HG03175 (cell line): ENCODE measurements at regions not wholly inside any gene's neighbourhood (a gene's known extent, or its start where the extent isn't known, plus 50 kb on each side); places are given as distances from the start of the nearest gene placed in this dataset.

Source experiments
- ATAC-seq: cut with Tn5 transposase; IDR thresholded peaks from one replicate; pipeline ENCODE4 v1.9.1; 2021; ENCODE audit warnings: mild to moderate bottlenecking, moderate library complexity; ENCODE audit not compliant: unreplicated experiment

DNA sequence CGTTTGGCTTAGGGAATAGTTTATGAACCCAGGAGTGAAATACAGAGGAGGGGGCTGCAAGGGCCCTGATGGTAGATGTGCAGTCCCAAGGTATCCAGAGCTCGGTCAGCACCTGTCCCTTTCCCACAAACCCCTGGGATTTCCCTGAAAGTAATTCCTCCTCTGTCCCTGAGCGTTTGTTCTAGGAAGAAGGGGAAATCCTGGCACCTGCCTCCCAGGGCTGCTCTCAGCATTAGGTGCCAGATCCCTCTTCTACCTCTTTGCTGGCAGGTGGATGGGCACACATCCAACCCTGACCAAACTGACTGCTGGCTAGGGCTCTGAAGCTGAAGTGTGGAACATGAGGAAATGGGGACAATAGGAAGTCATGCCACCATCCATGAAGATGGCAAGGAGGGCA, 824.0 kb downstream of the SLC4A3 start:
- ATAC-seq = no peak

DNA sequence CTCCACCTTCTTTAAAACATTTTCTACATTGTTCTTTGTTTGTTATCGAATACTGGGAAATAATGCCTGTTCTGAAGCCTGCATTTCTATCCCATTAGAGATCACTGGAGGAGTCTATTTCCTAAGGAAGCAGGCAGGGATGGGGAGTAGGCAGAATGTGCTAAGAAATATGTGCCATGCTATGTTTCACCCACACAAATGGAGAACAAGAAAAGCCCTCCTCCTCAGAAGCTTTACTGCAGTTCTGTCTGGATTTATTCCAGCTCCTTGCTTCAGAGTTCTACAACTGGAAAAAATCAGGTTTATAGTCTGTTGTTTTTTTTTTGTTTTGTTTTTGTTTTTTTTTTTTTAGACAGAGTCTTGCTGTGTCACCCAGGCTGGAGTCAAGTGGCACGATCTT, 825.1 kb downstream of the SLC4A3 start:
- no peak for ATAC-seq

DNA sequence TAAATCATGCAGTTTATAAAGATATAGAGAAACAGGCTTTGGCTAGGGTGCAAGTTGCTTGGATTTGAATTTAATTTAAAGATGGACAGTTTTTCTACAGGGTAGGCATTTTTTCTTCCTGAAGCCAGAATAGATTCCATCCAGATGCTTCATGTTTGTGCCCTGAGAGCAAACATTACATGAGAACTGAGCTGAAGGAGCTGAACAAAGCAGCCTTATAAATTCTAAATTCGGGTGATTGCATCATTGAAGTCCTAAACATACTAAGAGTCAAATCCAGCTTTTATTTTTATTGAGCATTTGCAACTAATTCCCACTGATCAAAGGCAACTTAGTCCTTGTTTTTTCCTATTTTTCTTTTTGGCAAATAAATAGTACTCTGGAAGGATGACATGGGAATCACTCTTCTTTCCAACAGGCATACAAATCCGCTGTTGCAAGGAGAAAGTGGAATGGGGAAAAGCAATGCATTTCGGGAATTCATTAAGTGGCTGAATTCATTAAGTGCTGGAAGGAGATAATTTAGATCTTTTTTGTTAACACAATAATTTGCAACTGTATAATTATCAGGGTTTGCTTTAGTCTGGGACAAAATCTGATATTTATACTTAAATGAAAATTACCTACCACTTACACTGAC, 828.0 kb downstream of the SLC4A3 start:
- no peak for ATAC-seq

DNA sequence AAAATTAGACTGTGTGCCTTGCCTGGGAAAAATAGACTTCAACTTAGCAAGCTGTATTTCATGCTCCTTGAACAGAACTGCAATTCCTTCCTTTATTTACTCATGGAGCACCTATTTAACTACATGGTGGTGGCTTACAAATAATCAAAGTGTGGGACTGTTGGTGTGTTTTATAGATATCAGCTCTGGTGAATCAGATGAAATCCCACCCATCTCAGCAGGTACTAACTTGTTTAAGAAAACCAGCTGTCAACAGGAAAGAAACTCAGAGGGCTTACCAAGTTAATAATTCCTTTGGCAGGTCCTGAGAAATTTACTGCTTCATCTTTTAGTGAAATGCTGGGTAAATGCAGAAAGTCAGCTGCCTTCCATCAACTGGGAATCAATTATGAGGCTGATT, 830.6 kb downstream of the SLC4A3 start:
- ATAC-seq = no peak

DNA sequence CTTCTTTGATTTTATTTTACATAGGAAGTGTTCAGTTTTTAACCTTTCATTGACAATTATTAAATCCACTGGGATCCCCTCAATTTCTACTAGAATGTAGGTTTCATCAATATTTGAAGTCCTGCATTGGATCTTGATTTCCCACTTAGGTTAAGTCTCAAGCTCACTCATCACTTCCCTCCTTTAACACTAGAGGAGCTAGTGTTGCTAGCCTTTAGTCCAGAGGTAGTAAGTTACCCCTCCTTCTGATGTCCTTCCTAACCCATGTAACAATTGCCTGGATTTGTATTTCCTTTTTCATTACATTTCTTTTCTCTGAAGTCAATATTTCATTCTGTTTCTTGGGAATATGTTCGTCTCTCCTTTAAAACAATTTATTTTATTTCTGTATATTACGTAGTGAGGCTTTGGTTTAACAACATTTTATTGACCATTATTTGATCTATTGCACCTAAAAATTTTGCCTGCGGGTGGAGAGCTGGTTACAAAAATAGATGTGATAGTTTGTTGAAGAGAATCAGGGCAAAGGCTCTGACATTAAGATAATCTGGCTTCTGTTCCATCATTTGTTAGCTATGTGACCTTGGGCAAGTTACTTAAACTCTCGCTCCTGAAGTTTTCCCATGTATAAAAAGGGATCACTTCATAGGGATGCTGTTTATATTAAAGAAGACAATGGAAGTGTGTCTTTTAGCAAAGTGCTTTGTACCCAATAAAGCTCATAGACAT, 833.0 kb downstream of the SLC4A3 start:
- no peak for ATAC-seq

DNA sequence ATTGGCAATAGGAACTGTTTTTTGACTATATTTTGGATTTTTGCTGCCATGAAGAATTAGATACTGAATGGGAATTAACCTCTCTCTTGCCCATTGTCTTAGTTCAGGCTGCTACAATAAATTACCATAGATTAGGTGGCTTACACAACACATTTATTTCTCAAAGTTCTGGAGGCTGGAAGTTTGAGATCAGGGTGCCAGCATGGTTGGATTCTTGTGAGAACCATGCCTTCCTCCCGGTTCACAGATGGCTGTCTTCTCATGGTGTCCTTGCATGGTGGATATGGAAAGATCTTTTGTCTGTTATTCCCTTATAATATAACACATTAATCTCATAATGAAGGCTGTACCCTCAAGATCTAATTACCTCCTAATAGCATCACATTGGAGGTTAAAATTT, 836.4 kb downstream of the SLC4A3 start:
- no peak for ATAC-seq

DNA sequence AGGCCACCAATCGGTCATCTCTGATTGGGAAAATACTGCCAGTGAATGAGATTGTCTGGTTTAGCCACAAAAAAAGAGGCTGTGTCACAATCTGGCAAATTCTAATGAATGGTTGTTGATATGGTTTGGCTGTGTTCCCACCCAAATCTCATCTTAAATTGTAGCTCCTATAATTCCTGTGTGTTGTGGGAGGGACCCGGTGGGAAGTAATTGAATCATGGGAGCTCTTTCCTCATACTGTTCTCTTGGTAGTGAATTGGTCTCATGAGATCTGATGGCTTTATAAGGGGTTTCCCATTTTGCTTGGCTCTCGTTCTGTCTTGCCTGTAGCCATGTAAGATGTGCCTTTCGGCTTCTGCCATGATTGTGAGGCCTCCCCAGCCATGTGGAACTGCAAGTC, 838.3 kb downstream of the SLC4A3 start:
- no peak for ATAC-seq

DNA sequence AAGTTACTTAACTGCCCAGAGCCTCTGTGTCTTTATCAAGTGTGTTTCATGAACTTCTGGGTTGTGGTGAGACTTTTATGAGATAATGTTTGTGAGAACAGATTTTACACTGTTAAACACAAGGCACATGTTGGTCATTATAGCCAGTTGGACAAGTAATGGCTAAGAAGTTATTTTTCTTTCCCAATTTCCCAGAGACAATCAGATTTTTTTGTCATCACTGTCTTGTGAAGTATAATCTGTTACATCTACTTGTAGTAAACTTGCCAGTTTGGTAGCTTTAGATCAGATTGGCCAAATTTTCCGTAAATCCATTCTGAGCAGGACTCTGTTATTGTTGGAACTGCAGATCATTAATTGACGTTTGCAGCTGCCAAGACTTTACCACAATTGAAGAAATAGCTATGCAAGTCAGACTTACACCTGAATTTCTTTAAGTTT, 838.8 kb downstream of the SLC4A3 start:
- no peak for ATAC-seq

DNA sequence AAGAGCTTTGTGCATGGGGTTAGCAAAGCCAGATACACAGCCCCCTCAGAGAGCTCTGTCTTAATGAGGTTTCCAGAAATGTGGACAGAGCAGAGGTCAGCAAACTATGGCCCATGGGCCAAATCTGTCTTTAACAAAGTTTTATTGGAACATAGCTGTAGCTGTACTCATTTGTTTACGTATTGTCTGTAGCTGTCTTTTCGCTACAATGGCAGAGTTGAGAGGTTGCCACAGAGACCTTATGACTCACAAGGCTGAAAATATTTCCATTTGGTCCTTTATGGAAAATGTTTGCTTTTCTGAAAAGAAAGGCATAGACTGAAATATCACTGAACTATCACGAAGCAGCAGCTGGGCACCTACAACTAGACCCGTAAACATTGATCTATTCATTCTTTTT, 841.8 kb downstream of the SLC4A3 start:
- no peak for ATAC-seq

DNA sequence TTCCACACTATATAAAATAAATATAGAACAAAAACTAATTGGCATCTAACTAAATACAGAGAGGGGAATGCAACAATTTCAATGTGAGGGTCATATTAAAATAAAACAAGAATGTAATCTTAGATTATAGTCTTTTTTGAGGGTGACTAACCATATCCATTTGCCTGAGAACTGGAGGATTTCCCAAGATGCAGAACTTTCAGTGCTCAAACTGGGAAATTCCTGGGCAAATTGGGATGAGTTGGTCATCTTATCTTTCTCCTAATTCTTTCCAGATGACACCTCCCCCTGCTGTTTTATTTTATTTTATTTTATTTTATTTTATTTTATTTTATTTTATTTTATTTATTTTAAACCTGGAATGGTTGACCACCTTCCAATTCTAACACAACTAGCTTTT, 846.2 kb downstream of the SLC4A3 start:
- ATAC-seq = no peak

DNA sequence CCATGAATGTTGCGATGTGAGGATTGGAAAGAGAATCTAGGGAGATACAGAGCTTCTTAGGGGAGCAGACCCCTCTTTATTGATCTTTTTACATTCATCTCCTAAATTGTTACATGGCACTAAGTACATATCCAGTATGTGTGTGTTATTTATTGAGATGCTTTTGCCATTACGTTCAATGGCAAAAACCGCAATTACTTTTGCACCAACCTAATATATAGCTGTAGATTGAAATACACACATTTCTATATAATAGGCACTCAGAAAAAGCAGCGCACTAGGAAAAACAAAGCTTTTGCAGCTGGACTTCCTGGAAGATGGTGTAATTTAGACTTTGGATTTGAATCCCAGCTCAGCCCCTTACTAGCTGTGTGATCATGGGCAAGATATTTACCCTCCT, 849.4 kb downstream of the SLC4A3 start:
- no peak for ATAC-seq

DNA sequence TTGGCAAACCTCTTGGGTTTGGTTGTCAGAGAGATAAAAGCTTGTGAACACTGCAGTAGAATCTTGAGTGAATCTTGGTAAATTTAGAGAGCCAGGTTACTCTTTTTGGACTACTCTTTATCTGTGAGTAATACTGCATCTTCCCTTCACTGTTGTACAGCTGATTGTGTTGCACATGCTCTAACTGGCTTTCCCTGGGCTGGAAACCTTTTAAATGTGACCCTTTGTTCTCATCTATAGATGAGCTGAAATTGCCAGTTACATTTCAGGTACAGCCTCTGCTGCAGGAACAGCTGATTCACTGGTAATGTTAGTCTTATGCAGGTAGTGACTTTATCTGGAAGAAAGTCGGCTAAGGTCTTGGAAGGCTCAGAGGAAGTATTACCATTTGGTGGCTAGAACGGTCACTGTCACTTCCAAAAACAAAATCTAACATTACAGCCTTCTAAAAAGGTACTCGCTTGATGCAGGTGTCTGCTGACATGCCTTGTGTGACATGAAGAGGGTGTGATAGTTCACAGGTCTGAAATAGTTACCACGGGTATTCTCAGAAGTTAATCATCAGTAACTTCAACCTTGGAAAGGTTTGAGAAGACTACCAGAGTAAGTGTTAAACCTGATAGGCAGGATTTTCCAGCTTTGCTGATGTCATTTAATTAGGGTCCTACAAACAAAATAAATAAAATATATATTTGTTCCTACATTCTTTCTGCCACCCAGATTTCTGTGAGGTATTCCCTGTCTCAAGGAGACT, 851.1 kb downstream of the SLC4A3 start:
- ATAC-seq = no peak

DNA sequence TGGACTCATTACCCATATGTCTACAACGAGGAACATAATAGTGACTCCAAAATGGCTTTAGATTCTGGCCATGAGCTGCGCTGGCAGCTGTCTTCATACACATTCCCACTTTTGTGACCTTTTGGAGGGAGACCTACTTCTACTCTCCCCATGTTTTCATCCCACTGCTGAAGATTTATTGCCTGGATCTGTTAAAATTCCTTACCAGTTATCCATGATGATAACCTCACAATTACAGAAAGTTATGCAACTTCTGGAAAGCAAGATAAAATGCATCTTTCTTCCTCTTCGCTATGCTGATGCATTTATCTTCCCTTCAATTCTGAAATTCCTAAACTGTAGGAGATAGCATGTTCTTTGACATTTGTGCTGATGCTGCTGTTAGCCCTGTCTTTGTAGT, 855.3 kb downstream of the SLC4A3 start:
- no peak for ATAC-seq

DNA sequence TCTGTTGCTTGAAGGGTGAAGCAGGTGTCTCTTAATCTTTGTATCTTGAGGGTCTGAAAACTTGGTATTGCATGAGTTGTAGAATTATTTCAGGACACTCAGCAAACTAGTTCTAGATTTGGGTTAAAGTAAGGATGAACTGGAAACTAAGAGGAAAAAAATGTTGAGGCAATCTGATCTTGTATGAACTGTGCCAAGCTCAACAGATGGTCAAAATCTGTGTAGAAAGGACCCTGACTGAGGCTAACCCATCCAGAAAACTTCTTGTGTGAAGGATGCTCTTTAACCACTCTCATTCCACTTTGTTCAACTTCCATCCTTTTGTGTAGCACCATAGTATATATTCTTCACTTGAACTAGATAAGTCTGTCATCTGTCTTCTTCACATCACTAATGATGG, 861.7 kb downstream of the SLC4A3 start:
- no peak for ATAC-seq

DNA sequence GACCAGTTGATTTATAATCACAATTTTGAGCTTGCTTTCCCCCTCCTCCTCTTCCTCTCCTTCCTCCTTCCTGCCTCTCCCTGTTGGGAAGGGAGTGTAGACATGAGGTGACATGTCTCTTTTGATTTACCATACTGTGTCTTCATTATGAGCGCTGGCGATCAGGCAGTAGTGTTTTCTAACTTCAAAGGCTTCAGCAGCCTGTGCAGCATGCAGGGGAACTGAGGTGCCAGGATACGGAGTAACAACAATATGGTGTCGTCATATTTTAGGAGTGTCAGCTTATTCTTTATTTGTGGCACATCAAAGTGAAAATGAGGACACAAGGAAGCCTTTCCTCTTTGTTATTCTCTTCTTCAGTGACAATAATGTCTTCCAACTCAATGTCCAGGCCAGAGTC, 864.2 kb downstream of the SLC4A3 start:
- no peak for ATAC-seq

DNA sequence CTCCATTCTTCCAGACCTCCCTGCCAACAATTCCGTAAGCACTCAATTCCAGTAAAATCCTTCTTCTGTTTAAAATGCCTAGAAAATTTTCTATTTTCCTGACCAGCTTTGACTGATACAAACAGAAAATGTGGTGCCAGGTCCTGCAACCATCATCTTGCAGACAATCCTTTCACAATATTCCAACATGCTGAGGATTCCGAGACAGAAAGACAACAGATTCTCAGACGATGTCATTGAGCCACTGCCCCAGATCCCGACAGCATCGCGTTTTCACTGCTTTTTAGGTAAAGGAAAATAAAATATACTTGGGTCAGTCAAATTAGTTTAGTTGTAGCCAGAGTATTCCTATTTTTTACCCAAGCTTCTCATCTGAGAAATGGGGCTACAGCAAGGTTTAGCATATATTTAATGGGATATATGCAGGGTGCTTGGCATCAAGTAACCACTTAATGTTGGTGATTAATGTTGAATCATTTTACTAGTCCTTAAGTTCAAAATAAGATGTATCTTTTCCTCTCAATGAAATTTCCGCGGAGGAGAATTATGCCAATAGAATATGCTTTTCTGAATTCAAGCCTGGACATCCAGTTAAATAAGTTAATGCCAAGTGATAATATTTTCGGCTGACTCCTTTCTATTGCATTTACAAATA, 866.6 kb downstream of the SLC4A3 start:
- ATAC-seq = no peak

DNA sequence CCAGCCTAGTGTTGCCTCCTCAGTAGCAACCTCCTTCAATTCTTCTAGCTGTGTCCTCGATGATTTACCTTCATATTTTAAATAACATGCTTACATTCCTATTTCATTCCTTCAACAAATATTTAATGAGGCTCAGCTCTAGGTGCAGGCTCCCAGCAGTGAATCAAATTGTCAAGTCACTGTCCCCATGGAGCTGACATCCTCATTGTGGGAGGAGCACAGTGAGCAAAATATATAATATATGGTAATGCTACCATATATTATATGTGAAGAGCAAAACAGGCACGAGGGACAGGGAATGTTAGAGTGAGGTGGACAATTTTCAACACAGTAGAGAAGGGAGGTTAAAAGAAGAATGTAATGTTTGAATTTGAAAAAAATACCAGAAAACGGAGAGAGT, 869.1 kb downstream of the SLC4A3 start:
- ATAC-seq = no peak

DNA sequence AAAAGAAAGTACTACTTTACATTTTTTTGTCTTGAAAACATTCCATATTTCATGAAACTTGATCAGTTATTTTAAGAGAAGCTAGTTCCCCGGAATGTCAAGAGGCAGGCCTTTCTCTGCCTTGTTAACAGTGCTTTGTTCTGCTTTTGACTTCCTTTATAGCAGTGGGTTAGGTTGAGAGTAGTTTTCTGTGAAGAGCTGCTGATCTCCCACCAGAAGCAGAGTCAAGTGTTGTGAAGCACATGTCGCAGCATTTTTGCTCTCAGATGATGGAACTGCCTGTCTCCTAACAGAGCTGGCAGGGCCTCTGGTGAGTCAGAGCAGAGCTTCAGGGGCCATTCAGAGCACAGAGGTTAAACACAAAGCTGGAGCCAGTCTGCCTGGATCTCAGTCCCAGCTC, 871.8 kb downstream of the SLC4A3 start:
- no peak for ATAC-seq

DNA sequence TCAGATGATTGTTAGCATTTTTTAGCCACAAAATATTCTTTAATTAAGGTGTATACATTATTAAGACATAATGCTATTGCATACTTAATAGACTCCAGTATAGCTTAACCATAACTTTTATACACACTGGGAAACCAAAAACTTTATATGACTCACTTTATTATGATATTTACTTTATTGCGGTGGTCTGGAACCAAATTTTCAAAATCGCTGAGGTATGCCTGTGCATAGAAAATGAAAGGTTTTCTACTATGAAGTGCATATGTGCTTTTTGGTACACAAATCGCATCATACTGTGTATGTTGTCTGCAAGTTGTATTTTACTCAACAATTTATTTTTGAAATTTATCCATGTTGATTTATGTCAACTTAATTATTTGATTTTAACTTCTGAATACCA, 875.1 kb downstream of the SLC4A3 start:
- no peak for ATAC-seq

DNA sequence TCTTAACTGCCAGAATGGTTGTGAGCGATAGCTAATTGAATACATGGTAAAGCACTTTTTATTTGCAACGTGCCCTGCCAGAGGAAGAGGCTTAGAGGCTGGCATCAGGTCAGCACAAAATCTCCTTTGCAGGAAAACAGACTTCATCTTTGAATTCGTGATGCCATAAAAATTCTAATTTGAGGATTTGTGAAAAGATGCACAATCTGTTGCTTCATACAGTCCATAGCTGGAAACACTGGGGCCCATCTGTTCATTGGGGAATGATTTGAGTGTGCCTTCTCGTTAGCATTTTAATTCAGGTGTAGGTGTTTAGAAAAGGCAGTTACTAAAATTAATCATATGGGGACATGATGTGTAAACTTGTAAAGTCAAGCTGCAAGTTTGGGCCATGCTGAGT, 876.0 kb downstream of the SLC4A3 start:
- ATAC-seq = no peak

DNA sequence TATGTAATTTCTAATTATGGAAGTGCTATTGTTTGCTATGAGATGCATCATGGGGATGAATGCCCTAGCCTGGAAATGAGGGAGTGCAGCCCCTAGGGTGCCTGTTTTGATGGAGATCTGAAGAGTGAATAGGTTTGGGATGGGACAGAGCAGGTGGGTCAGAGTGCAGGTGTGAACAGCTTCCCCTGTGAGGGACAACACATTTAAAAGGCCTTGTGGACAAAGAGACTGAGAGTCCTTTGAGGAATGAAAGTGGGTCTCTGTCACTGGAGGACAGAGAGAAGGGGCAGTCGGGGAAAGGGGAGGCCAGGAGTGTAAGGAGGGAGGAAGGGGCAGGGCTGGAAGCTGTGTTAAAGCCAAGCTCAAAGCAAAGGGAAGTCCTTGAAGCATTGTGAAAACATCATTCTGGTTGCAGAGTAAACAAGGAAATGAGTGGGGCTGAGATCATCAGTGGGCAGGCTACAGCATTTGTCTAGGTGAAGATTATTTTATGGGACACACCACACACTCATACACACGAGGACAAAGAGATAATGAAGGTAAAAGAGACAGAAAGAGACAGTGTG, 877.6 kb downstream of the SLC4A3 start:
- ATAC-seq = no peak
